DOHH2 (cell line): ENCODE measurements at regions not wholly inside any gene's neighbourhood (a gene's known extent, or its start where the extent isn't known, plus 50 kb on each side); places are given as distances from the start of the nearest gene placed in this dataset.

ENCODE experiments used
- EZH2phosphoT487 ChIP-seq: fragments of 200-600 bp; sonication (generic); IDR thresholded peaks from 2 replicates; pipeline ENCODE4 v1.6.1; 2017; ENCODE audit warnings: borderline replicate concordance, mild to moderate bottlenecking, antibody characterized with exemption, low read length, moderate library complexity, mixed read lengths
- TF ChIP-seq, protein P1 (sequence below): fragments of 200-600 bp; sonication (generic); IDR thresholded peaks from one replicate; pipeline ENCODE4 v1.5.1; 2014; ENCODE audit warnings: antibody characterized with exemption, mild to moderate bottlenecking, low read depth, low read length; ENCODE audit not compliant: poor library complexity, severe bottlenecking

DNA sequence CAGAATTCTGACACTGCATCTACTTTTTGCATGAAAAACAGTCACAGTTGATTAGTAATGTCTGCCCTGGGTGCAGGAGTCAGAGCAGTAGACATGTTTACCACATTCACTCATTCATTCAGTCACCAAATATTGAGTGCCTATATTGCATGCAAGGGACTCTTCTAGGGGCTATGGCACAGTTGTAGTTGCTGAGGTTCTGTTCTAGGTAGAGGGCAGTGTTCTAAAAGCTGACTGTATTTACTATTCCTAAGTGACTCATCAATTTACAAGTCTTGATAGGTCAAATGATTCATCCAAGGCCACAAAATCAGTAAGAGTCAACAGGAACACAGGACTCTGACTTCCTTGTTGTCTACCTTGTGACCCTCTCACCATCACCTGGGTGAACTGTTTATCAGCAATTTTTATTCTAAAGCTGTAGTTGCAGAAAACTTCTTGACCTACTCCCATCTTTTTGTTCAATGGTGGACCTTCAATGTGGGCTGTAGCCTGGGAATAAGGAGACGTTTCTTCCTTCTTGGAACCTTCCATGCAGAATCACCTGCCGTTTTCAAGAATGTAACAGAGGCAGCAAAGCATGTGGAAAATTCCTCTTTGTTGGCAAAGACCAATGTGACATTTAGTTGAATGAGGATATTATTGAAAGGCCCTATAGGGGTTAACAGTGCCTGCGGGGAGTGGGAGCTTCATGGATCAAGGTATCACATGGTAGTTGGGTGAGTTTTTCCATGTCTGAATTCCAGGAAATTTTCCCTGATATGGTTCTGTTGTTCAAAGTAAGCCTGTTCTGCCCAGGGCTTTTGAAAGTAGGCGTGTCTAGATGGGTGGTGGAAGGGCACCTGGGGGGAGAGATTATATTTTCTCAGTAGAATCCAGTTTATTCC, 223.2 kb downstream of the KTN1 start:
- TF ChIP-seq, protein P1, sequence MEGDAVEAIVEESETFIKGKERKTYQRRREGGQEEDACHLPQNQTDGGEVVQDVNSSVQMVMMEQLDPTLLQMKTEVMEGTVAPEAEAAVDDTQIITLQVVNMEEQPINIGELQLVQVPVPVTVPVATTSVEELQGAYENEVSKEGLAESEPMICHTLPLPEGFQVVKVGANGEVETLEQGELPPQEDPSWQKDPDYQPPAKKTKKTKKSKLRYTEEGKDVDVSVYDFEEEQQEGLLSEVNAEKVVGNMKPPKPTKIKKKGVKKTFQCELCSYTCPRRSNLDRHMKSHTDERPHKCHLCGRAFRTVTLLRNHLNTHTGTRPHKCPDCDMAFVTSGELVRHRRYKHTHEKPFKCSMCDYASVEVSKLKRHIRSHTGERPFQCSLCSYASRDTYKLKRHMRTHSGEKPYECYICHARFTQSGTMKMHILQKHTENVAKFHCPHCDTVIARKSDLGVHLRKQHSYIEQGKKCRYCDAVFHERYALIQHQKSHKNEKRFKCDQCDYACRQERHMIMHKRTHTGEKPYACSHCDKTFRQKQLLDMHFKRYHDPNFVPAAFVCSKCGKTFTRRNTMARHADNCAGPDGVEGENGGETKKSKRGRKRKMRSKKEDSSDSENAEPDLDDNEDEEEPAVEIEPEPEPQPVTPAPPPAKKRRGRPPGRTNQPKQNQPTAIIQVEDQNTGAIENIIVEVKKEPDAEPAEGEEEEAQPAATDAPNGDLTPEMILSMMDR = no peak
- TF ChIP-seq EZH2phosphoT487 = no peak
